Neural cell (in vitro differentiated cells): ENCODE measurements at regions not wholly inside any gene's neighbourhood (a gene's known extent, or its start where the extent isn't known, plus 50 kb on each side); places are given as distances from the start of the nearest gene placed in this dataset.
"Not testable (repeated sequence)": the region's sequence is repeated elsewhere in the genome, so short reads cannot be mapped to it uniquely, and the experiment has no call there.

Source experiments
- H2AFZ ChIP-seq: fragments of 200-600, 300-800 bp; sonication (generic), shearing (Covaris generic); 2 replicates; pipeline ENCODE4 v1.6.0; 2014; ENCODE audit warnings: low read depth, mild to moderate bottlenecking, antibody characterized with exemption, low read length, moderate library complexity
- H3F3A ChIP-seq: fragments of 200-600 bp; shearing (Covaris generic); 2 replicates; pipeline ENCODE4 v1.6.1; 2016; ENCODE audit warnings: mild to moderate bottlenecking, moderate library complexity, mixed read lengths, antibody characterized with exemption, low read length; ENCODE audit not compliant: insufficient read depth, poor library complexity, severe bottlenecking
- H3K27ac ChIP-seq: fragments of 200-600, 300-800 bp; sonication (generic), shearing (Covaris generic); 2 replicates; pipeline ENCODE4 v1.5.1; 2014; ENCODE audit warnings: mild to moderate bottlenecking, low read length, moderate library complexity
- H3K27me3 ChIP-seq: fragments of 300-800, 200-600 bp; sonication (generic), shearing (Covaris generic); 2 replicates; pipeline ENCODE4 v1.6.0; 2014; ENCODE audit warnings: mild to moderate bottlenecking, low read depth, low read length, moderate library complexity; ENCODE audit not compliant: insufficient read depth
- H3K36me3 ChIP-seq: fragments of 300-800, 200-600 bp; sonication (generic), shearing (Covaris generic); 2 replicates; pipeline ENCODE4 v1.5.1; 2014; ENCODE audit warnings: mild to moderate bottlenecking, antibody characterized with exemption, low read length, moderate library complexity; ENCODE audit not compliant: insufficient read depth
- H3K4me2 ChIP-seq: fragments of 300-800, 200-600 bp; sonication (generic), shearing (Covaris generic); 2 replicates; pipeline ENCODE4 v1.6.0; 2014; ENCODE audit warnings: mild to moderate bottlenecking, low read length
- H3K4me3 ChIP-seq: fragments of 300-800, 200-600 bp; sonication (generic), shearing (Covaris generic); 2 replicates; pipeline ENCODE4 v1.5.1; 2014; ENCODE audit warnings: mild to moderate bottlenecking, low read length, moderate library complexity
- H3K79me2 ChIP-seq: fragments of 200-600 bp; shearing (Covaris generic); replicated peaks from 2 replicates; pipeline ENCODE4 v1.6.0; 2014; ENCODE audit warnings: mild to moderate bottlenecking, low read length, moderate library complexity; ENCODE audit not compliant: insufficient read depth
- H3K9ac ChIP-seq: fragments of 300-800, 200-600 bp; sonication (generic), shearing (Covaris generic); 2 replicates; pipeline ENCODE4 v1.6.1; 2016; ENCODE audit warnings: mild to moderate bottlenecking, low read length, mixed read lengths
- H3K9me2 ChIP-seq: fragments of 200-600 bp; shearing (Covaris generic); 2 replicates; pipeline ENCODE4 v1.6.1; 2016; ENCODE audit warnings: mild to moderate bottlenecking, low read length, mixed read lengths; ENCODE audit not compliant: insufficient read depth
- H3K9me3 ChIP-seq: fragments of 200-600, 300-800 bp; sonication (generic), shearing (Covaris generic); 2 replicates; pipeline ENCODE4 v1.6.1; 2016; ENCODE audit warnings: mild to moderate bottlenecking, mixed run types, low read length, moderate library complexity, mixed read lengths
- H4K20me1 ChIP-seq: fragments of 200-600 bp; shearing (Covaris generic); 2 replicates; pipeline ENCODE4 v1.6.1; 2016; ENCODE audit warnings: mild to moderate bottlenecking, mixed run types; ENCODE audit not compliant: insufficient read depth
- EP300 ChIP-seq: fragments of 450-650 bp; conservative IDR thresholded peaks from 2 replicates; pipeline ENCODE4 v1.6.1; 2014; ENCODE audit warnings: antibody characterized with exemption, mild to moderate bottlenecking, moderate library complexity; ENCODE audit not compliant: poor library complexity, severe bottlenecking
- EZH2 ChIP-seq: fragments of 200-600, 300-800 bp; shearing (Covaris generic), sonication (generic); IDR thresholded peaks from 2 replicates; pipeline ENCODE4 v1.6.1; 2014; ENCODE audit warnings: antibody characterized with exemption, low read length, borderline replicate concordance, mild to moderate bottlenecking; ENCODE audit not compliant: insufficient read depth, poor library complexity, severe bottlenecking
- MXI1 ChIP-seq: fragments of 450-650 bp; conservative IDR thresholded peaks from 2 replicates; pipeline ENCODE4 v1.6.1; 2014; ENCODE audit warnings: antibody characterized with exemption, mild to moderate bottlenecking; ENCODE audit not compliant: poor library complexity, severe bottlenecking
- POLR2AphosphoS5 ChIP-seq: IDR thresholded peaks from 2 replicates; pipeline ENCODE4 v1.6.1; 2012
- RAD21 ChIP-seq: fragments of 450-650 bp; conservative IDR thresholded peaks from 2 replicates; pipeline ENCODE4 v1.6.1; 2014; ENCODE audit warnings: antibody characterized with exemption, mild to moderate bottlenecking, moderate library complexity
- SMC3 ChIP-seq: fragments of 450-650 bp; conservative IDR thresholded peaks from 2 replicates; pipeline ENCODE4 v1.6.1; 2014; ENCODE audit warnings: antibody characterized with exemption, mild to moderate bottlenecking, moderate library complexity; ENCODE audit not compliant: poor library complexity
- TAF1 ChIP-seq: IDR thresholded peaks from 2 replicates; pipeline ENCODE4 v1.6.1; 2012; ENCODE audit warnings: low read depth
- TF ChIP-seq, protein P1 (sequence below): fragments of 450-650 bp; IDR thresholded peaks from 2 replicates; pipeline ENCODE4 v1.5.1; 2014; ENCODE audit warnings: antibody characterized with exemption, mild to moderate bottlenecking, moderate library complexity; ENCODE audit not compliant: poor library complexity, severe bottlenecking
- TF ChIP-seq, protein P2 (sequence below): IDR thresholded peaks from 2 replicates; pipeline ENCODE4 v1.6.1; 2012; ENCODE audit warnings: borderline replicate concordance

DNA sequence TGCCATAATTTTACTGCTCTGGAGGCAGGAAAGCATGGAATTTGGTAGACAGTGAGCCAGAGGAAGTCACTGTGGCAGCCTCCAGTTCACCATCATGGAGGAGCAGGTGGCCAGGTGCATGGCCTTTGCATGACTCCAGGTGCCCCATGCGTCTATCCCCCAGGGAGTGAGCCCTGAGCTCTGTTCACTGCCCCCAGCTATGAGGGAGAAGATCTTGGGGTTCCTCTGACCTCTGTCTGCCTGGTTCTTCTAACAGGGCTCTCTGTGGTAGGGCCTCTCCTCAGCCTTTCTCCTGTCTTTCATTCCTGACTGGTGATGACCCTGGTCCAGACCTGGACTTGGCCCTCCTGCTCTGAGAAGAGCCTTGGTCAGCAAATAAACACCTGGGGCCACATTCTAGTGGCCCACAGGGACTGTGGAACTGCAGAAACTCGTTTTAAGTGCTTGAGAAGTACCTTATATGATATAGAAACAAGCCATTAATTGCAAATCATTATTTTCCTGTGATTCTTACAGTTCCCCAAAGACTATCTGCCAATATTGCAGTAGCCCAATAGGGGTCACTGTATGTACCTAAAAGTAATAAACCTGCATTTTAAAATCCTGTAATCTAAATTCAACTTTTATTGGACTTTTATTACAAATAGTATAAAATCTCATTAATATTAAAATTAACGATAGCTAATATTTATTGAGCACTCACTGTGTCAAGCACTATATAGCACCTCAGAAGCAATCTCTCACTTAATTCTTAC is 120.0 kb upstream of the SYT13 start:
- no peaks in the 10 kb centered on the region for H3K36me3 ChIP-seq
- no peaks in the 10 kb centered on the region for H3K9me2 ChIP-seq
- H3K79me2 ChIP-seq = no peaks in the 10 kb centered on the region
- H3K4me3 ChIP-seq = no peak overlapping the region
- H3K9me3 ChIP-seq = no peaks in the 10 kb centered on the region
- H3K27ac ChIP-seq = no peak overlapping the region
- no peak overlapping the region for H3K4me2 ChIP-seq
- TF ChIP-seq, protein P1, sequence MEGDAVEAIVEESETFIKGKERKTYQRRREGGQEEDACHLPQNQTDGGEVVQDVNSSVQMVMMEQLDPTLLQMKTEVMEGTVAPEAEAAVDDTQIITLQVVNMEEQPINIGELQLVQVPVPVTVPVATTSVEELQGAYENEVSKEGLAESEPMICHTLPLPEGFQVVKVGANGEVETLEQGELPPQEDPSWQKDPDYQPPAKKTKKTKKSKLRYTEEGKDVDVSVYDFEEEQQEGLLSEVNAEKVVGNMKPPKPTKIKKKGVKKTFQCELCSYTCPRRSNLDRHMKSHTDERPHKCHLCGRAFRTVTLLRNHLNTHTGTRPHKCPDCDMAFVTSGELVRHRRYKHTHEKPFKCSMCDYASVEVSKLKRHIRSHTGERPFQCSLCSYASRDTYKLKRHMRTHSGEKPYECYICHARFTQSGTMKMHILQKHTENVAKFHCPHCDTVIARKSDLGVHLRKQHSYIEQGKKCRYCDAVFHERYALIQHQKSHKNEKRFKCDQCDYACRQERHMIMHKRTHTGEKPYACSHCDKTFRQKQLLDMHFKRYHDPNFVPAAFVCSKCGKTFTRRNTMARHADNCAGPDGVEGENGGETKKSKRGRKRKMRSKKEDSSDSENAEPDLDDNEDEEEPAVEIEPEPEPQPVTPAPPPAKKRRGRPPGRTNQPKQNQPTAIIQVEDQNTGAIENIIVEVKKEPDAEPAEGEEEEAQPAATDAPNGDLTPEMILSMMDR = peak; percentile 70
- TF ChIP-seq POLR2AphosphoS5 (no peak), SMC3 (peak; percentile 69), RAD21 (peak; percentile 73)
- no peak overlapping the region for H2AFZ ChIP-seq
- H3K9ac ChIP-seq = no peak overlapping the region
- H4K20me1 ChIP-seq = no peaks in the 10 kb centered on the region
- H3K27me3 ChIP-seq = no peaks in the 10 kb centered on the region
- no peaks in the 10 kb centered on the region for H3F3A ChIP-seq

DNA sequence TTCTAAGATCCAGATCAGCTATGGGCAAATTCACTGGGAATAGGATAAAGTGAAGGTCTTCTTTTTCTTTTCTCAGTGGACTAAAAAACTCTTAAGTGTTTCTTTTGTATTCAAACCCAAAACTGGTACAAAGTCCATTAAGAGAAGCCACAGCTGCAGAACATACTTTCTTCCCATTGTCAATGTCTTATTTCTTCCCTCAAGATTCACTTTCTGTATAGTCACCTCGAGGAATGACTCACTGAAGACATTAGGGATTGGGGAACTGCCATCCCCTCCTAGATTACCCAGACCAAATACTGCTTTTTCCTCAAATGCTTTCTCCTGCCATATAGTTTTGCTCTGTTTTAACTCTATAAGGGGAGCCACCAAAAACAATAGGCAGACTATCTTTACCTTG is 117.4 kb upstream of the SYT13 start:
- not testable (repeated sequence) for H3K4me3 ChIP-seq, H3K79me2 ChIP-seq, H3K36me3 ChIP-seq, H4K20me1 ChIP-seq, H3K27ac ChIP-seq, H3K4me2 ChIP-seq, H3K9ac ChIP-seq, H3F3A ChIP-seq, H3K27me3 ChIP-seq, H3K9me3 ChIP-seq, H2AFZ ChIP-seq, H3K9me2 ChIP-seq

DNA sequence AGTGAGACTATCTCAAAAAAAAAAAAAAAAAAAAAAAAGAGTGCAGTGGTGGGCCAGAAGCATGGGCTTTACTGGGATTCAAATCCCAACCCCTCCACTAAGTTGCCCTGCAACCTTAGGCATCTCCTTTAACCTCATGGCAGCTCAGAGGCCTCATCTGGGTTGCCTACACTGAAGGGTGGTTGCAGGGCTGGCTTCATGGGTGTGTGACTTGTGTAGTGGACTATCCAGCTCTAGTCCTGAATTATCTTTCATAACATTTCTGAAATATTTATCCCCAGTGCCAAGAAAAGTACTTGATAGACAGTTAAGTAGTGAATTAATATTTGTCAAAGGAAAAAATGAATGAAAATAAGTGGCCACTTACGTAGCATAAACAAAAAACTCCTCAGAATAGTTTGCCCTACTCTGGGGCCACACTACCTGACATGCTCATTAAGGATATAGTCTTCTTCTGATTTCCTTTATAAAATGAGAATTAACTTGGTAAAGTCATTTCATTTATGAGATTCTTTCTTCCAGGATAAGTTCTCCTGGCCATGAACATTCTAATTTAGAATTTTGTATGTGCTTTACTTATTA is 116.0 kb upstream of the SYT13 start:
- Histone ChIP-seq H3K9me2 (no peaks in the 10 kb centered on the region), H2AFZ (no peak overlapping the region), H4K20me1 (no peaks in the 10 kb centered on the region), H3K9ac (no peak overlapping the region), H3K4me2 (no peak overlapping the region), H3K79me2 (no peaks in the 10 kb centered on the region), H3F3A (no peaks in the 10 kb centered on the region), H3K36me3 (no peaks in the 10 kb centered on the region), H3K9me3 (no peaks in the 10 kb centered on the region), H3K4me3 (no peak overlapping the region), H3K27me3 (no peaks in the 10 kb centered on the region), H3K27ac (no peak overlapping the region)
- no peak for TF ChIP-seq EP300

DNA sequence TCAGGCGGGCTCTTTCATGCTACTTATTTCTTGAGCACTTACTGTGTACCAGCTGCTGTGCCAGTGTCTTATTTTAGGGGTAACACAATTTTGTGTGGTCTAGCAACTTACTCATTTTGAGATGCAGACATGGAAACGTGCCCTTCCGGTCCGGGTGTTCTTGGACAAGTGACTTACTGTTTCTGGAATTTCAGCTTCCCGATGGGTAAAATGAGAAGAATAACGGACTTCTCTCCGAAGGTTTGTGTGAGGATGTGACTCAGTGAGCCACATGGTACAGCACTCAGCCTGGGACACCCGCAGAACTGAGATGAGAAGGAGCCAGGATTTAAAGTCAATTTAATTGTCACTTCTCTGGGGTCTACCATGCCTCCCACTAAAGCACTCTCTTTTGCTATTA is 114.5 kb upstream of the SYT13 start:
- H3K27ac ChIP-seq = no peak overlapping the region
- H3K79me2 ChIP-seq = no peaks in the 10 kb centered on the region
- TF ChIP-seq, protein P2, sequence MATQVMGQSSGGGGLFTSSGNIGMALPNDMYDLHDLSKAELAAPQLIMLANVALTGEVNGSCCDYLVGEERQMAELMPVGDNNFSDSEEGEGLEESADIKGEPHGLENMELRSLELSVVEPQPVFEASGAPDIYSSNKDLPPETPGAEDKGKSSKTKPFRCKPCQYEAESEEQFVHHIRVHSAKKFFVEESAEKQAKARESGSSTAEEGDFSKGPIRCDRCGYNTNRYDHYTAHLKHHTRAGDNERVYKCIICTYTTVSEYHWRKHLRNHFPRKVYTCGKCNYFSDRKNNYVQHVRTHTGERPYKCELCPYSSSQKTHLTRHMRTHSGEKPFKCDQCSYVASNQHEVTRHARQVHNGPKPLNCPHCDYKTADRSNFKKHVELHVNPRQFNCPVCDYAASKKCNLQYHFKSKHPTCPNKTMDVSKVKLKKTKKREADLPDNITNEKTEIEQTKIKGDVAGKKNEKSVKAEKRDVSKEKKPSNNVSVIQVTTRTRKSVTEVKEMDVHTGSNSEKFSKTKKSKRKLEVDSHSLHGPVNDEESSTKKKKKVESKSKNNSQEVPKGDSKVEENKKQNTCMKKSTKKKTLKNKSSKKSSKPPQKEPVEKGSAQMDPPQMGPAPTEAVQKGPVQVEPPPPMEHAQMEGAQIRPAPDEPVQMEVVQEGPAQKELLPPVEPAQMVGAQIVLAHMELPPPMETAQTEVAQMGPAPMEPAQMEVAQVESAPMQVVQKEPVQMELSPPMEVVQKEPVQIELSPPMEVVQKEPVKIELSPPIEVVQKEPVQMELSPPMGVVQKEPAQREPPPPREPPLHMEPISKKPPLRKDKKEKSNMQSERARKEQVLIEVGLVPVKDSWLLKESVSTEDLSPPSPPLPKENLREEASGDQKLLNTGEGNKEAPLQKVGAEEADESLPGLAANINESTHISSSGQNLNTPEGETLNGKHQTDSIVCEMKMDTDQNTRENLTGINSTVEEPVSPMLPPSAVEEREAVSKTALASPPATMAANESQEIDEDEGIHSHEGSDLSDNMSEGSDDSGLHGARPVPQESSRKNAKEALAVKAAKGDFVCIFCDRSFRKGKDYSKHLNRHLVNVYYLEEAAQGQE = no peak
- TF ChIP-seq MXI1 (no peak), SMC3 (no peak), TAF1 (no peak), POLR2AphosphoS5 (no peak), EP300 (no peak), RAD21 (no peak), EZH2 (no peak)
- TF ChIP-seq, protein P1 = no peak
- no peak overlapping the region for H2AFZ ChIP-seq
- no peak overlapping the region for H3K4me3 ChIP-seq
- no peaks in the 10 kb centered on the region for H4K20me1 ChIP-seq
- no peaks in the 10 kb centered on the region for H3K27me3 ChIP-seq
- H3K4me2 ChIP-seq = no peak overlapping the region
- no peaks in the 10 kb centered on the region for H3K9me3 ChIP-seq
- no peak overlapping the region for H3K9ac ChIP-seq
- H3K9me2 ChIP-seq = no peaks in the 10 kb centered on the region
- H3K36me3 ChIP-seq = no peaks in the 10 kb centered on the region
- no peaks in the 10 kb centered on the region for H3F3A ChIP-seq
